C4-2B (cell line): ENCODE measurements at regions not wholly inside any gene's neighbourhood (a gene's known extent, or its start where the extent isn't known, plus 50 kb on each side); places are given as distances from the start of the nearest gene placed in this dataset.

Experiments used
- H3K27ac ChIP-seq: fragments of 450-650 bp; 2 replicates; pipeline ENCODE4 v1.5.1; 2017
- ZFX ChIP-seq: fragments of 450-650 bp; IDR thresholded peaks from 2 replicates; pipeline ENCODE4 v1.6.1; 2017
- TF ChIP-seq, protein P1 (sequence below): fragments of 450-650 bp; conservative IDR thresholded peaks from 2 replicates; pipeline ENCODE4 v1.5.1; 2017; ENCODE audit warnings: mild to moderate bottlenecking

- TF ChIP-seq, protein P1, sequence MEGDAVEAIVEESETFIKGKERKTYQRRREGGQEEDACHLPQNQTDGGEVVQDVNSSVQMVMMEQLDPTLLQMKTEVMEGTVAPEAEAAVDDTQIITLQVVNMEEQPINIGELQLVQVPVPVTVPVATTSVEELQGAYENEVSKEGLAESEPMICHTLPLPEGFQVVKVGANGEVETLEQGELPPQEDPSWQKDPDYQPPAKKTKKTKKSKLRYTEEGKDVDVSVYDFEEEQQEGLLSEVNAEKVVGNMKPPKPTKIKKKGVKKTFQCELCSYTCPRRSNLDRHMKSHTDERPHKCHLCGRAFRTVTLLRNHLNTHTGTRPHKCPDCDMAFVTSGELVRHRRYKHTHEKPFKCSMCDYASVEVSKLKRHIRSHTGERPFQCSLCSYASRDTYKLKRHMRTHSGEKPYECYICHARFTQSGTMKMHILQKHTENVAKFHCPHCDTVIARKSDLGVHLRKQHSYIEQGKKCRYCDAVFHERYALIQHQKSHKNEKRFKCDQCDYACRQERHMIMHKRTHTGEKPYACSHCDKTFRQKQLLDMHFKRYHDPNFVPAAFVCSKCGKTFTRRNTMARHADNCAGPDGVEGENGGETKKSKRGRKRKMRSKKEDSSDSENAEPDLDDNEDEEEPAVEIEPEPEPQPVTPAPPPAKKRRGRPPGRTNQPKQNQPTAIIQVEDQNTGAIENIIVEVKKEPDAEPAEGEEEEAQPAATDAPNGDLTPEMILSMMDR, result no peak
- no peak for TF ChIP-seq ZFX
Observed at GRCh38 chr2:2699121-2699505, 368.0 kb upstream of the MYT1L start.

DNA sequence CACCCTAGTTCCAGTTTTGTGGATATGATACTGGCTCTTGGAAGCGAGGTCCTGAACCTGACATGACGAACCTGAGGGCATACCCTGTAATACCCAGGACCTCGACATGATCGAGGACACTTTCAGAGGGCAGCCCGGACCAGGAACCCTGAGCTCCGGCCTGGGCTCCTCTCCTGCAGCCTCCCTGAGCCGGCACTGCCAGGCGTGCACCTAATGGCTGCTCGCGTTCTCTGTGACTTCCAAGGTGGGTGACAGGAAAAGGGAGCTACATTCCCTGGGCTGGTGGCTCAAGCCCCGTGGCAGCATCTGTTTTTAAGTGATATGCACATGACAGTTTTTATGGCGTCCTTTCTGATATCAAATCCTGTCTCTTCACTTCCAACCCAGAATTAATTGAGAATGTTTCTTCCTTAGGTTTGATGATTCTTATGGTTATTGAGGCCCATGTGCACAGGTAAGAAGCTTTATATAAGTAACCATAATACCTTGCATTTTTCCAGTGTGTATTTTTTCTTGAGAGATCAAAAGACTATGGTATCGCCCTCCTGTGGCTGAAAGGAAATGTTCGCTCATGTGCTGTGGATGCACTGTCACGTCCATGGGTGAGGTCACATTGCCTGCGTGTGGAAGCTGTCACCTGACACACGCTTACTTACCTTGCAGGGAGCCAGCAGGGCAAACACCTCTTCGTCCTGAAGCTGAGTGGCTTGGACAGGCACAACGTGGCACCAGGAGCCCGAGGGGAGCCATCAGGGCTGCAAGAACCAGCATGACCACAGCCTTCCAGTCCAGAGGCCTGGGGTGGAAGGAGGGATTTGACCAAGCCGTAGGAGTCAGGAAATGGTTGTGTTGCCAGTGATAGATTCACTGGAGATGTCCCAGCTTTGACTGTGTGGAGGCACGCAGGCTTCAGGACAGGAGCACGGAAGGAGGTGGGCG, 367.4 kb upstream of the MYT1L start:
- TF ChIP-seq, protein P1, result peak; percentile 56
- TF ChIP-seq ZFX, result no peak
- H3K27ac ChIP-seq, result no peak overlapping the region

More at GRCh38 chr2:2699121-2699505, 368.0 kb upstream of the MYT1L start:
- no peak overlapping the region for H3K27ac ChIP-seq

DNA sequence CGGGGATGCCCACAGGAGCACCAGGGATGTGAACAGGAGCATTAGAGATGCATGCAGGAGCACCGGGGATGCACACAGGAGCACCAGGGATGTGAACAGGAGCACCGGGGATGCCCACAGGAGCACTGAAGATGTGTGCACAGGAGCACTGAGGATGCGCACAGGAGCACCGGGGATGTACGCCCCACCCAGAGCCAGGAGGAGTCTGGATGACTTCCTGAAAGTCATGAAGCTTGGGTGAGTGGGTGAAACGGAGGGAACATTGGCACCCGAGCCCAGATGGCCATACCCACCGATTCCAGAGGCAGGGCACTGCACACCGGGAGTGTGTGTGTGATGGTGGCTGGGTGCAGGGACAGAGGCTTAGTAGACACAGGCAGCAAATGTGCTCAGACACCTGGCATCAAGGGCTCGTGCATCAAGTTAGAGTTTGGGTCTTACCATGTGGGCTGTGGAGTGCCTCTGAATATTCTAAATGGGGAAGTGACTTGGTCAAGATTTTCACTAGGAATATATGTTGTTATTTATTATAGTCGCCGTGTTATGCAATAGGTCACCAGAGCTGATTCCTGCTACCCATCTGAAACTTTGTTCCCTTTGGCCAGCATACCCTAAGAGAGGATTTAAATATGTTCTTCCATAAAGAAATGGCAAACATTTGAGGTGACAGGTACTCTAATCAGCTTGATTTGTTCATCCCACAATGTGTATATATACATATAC, 365.8 kb upstream of the MYT1L start:
- H3K27ac ChIP-seq, result no peak overlapping the region
- TF ChIP-seq ZFX, result no peak
- TF ChIP-seq, protein P1, result no peak

GRCh38 chr2:2696325-2696724, 365.2 kb upstream of the MYT1L start:
- TF ChIP-seq, protein P1, result no peak
- no peak for TF ChIP-seq ZFX

DNA sequence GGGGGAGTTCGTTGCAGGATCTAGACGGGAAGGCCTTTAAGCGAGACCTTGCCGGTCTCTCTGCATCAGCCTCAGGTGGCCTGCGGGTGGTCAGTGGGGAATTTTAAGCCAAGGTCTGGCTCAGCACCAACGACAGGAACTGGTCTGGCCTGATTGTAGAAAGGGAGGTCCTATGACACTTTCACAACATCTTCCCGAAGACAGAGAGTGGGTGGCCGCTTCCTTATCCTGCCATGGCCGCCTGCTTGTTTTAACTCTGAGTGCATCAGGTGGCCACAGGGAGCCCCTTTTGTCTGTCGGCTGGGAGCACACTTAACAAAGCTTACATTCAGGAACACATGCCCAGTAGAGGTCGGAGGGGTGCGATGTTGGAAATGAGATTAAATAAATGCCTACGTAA, 363.7 kb upstream of the MYT1L start:
- TF ChIP-seq, protein P1, result no peak
- TF ChIP-seq ZFX, result no peak
- no peak overlapping the region for H3K27ac ChIP-seq

More at GRCh38 chr2:2696325-2696724, 365.2 kb upstream of the MYT1L start:
- no peak overlapping the region for H3K27ac ChIP-seq

- TF ChIP-seq, protein P1, result no peak
- TF ChIP-seq ZFX, result no peak
- no peak overlapping the region for H3K27ac ChIP-seq
Observed at GRCh38 chr2:2692599-2693389, 361.7 kb upstream of the MYT1L start.
